COLO829 (cell line): ENCODE measurements at regions not wholly inside any gene's neighbourhood (a gene's known extent, or its start where the extent isn't known, plus 50 kb on each side); places are given as distances from the start of the nearest gene placed in this dataset.
A peak's percentile ranks its signal among the peaks of the same experiment; 100 is the strongest.
"Not testable (repeated sequence)": the region's sequence is repeated elsewhere in the genome, so short reads cannot be mapped to it uniquely, and the experiment has no call there.

Source experiments
- DNase-seq: peaks from one replicate; pipeline ENCODE4 v3.0.0; 2012; ENCODE audit warnings: low spot score

DNA sequence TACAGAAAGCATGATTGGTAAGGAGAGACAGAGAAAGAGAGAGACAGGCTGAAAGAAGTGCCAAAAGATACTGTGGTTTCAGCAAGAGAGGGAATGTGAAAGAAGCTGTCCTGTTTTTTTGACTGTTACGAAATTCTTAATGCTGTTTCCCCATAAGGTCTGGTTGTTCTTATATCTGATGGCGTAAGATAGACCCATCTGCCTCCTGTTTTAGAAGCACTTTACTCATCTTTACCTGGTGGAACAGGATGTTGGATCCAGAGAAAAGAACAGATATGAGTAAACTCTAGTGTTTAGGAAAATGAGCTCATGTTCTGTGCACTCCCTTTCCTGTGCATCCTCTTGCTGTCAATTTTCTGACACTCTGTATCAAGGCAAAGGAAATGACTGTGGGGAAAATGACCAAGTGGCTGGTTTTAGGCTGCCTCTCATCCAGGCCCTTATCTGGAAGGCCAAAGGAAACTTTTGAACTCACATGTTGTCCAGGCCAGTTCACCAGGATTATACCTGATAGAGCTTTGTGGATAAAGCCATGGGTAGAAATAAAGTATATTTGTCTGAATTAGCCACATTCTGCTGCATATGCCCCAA is 311.7 kb upstream of the HTR2C start:
- DNase-seq = no peak

DNA sequence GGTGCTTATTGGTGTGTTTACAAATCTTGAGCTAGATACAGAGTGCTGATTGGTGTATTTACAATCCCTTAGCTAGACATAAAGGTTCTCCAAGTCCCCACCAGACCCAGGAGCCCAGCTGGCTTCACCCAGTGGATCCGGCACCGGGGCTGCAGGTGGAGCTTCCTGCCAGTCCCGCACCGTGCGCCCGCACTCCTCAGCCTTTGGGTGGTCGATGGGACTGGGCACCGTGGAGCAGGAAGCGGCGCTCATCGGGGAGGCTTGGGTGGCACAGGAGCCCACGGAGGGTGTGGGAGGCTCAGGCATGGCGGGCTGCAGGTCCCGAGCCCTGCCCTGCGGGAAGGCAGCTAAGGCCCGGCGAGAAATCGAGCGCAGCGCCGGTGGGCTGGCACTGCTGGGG is 313.5 kb upstream of the HTR2C start:
- DNase-seq = not testable (repeated sequence)

DNA sequence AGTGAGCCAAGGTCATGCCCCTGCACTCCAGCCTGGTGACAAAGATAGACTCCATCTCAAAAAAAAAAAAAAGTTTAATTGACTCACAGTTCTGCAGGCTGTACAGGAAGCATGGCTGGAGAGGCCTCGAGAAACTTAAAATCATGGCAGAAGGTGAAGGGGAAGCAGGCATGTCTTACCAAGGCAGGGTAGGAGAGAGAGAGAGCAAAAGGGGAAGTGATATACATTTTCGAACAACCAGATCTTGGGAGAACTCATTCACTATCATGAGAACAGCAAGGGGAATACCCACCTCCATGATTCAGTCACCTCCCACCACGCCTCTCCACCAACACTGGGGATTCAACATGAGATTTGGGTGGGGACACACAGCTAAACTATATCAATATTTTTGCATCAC is 315.2 kb upstream of the HTR2C start:
- DNase-seq = no peak

DNA sequence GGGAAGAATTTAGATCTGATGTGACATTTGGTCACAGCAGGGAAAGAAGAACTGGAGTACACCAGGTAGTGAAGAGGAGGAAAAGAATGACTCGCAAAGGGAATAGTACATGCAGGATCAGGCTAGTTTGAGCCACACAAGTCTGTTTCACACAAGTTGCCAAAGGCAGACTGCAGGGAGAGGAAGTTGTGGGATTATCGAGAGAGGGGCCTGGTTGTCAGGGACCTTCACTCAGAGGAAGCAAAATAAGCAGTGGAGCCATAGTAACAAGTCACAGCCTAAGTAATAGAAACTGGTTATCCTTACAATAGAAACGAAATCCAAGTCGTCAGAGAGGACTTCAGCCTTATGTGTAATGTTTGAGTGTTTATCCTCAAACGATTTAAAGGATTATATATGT is 316.7 kb upstream of the HTR2C start:
- no peak for DNase-seq

DNA sequence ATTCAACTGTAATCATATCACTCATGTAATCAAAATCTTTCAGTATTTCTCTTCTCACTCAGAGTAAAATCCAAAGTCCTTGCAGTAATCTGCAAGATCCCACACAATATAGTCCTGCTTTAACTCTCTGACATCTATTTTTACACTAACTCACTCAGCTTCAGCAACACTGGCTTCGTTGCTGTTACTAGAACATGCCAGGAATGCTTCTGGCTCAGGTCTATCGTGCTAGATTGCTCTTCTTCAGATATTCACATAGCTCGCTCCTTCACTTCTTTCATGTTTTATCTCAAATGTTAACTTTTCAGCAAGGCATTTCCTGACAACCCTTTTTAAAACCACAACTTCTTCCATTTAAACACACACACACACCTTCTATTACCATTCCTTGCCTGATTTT is 331.7 kb upstream of the HTR2C start:
- no peak for DNase-seq

DNA sequence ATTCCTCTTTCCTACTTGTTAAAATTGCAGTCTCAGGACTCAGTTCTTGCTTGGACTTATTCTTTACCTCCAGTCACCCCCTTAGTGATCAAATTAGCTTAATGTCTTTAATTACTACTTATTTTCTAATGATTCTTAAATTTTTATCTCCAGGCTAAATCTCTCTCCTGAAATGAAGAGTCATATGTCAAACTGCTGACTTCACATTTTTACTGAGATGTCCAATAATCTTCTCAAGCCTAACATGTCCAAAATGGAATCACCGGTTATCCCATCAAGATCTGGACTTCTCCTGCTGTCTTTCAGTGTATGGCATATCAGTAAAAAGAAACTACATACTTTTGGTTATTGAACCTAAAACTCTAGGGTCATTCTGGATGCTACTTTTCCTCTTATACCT is 332.3 kb upstream of the HTR2C start:
- no peak for DNase-seq

DNA sequence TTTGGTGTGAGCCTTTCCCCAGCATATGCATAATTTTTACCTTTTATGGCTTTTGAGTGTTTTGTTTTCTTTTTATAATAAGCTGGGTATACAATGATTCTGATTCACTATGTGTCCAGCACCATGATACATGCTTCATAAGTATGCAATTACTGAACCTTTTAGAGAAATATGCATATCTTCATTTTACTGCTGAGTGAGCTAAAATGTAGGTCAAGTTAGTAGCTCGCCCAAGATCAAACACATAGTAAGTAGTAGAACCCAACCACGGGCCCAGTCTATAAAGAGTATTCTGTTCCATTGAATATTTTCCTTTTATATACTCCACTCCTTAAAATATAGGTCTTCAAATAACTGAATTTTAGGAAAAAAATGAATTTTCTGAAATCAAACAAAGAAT is 362.4 kb upstream of the HTR2C start:
- no peak for DNase-seq

DNA sequence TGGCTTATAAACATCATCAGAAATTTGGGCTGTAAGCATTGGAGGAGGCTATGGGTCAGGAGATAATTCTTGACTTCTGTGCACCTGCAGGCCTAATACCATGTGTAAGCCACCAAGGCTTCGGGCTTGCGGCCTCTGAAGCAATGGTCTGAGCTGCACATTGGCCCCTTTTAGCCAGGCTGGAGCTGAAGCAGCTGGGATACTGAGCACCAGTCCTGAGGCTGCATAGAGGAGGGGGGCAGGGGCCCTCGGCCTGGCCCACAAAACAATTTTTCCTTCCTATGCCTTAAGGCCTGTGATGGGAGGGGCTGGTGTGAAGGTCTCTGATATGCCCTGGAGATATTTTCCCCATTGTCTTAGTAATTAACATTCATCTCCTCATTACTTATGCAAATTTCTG is 373.0 kb upstream of the HTR2C start:
- DNase-seq = no peak

DNA sequence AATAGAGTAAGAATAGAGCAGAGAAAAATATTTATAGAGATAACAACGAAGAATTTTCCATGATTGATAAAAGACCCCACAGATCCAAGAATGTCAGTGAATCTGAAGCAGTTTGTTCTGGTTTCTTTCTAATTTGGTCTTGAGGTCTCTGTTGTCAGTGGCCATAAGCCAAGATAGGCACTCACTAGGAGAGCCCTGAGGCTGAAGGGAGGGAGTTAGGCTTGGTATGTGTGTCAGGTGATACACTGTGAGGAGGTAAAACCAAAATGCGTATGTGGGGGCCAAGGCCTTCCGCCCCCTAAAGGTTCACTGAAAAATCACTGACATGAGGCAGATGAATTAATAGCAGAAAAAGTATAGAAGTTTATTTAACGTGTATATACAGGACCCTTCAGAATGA is 382.3 kb upstream of the HTR2C start:
- no peak for DNase-seq

DNA sequence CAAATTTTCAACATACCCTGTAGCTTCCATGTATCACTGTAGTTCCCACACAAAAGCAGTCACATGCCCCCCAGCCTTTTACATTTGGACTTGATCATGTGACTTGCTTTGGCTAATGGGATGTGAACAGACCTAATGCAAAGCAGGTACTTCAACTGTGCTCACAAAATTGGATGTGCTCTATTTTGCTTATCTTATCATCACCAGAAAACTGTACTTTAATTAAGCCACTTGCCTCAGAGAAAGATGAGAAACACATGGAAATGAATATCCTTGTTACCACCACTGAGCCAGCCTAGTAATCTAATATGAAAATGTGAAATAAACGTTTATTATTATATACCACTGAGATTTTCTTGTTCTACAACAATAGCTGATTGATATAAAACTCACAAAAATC is 402.7 kb upstream of the HTR2C start:
- no peak for DNase-seq

DNA sequence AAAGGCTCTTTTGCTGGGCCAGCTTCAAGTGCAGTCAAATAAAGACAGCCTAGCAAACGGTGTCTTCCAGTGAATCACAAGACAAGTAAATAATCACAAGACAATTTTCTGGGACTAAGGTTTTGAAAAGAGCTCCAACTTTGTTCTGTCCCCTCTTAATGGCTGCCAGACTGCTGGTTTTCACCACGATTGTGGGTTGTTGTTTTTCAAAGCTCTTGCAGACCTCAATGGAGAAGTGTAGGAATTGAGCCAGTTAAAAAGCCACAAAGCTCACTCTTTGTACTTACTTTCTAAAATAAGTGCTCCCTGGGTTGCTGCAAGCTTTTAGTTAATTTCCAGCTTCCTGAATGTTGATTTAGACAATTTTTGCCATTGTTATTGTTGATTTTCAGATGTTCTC is 405.8 kb upstream of the HTR2C start:
- no peak for DNase-seq

DNA sequence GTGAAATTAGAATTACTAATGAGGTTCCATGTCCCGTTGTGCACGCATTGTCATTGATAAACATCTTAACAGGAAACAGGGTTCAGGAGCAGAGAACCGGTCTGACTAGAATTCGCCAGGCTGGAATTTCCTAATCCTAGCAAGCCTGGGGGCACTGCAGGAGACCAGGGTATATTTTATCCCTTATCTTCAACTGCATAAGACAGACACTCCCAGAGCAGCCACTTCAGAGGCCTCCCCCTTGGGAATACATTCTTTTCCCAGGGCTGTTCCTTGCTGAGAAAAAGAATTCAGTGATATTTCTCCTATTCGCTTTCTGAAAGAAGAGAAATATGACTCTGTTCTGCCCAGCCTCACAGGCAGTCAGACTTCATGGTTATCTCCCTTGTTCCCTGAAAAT is 416.6 kb upstream of the HTR2C start:
- DNase-seq = not testable (repeated sequence)

DNA sequence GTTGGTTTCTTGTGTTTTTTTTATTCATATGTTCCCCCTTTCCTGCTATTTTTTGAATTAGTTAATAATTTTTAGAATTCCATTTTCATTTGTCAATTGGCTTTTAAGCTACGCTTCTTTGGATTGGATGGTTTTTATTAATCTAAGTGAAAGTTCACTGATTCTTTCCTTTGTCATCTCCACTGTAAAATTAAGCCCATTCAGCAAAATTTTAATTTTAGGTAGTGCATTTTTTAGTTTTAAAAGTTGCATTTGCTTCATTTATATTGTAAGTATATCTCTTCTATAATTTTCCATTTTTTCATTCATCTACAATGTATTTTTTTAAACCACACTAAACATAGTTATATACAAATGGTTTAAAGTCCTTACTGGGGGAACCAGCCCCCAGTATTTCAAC is 417.3 kb upstream of the HTR2C start:
- DNase-seq = no peak

DNA sequence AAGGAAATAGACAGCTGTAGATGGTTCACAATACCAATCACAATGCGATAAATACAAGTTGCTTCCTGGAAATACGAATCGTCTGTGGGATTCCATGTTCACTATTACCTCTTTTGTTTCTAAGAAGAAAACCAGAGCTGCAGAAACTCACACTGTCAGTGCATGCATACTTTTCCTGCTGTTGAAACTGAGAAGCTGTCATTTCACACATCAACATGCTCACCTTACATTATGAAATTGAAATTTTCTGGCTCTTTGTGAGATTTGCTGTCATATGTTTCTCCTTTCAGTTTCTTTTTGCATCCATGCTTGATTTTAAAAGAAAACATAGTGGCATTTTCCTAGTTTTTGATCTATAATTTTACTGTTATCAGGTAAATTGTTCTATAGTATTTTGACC is 418.3 kb upstream of the HTR2C start:
- no peak for DNase-seq

DNA sequence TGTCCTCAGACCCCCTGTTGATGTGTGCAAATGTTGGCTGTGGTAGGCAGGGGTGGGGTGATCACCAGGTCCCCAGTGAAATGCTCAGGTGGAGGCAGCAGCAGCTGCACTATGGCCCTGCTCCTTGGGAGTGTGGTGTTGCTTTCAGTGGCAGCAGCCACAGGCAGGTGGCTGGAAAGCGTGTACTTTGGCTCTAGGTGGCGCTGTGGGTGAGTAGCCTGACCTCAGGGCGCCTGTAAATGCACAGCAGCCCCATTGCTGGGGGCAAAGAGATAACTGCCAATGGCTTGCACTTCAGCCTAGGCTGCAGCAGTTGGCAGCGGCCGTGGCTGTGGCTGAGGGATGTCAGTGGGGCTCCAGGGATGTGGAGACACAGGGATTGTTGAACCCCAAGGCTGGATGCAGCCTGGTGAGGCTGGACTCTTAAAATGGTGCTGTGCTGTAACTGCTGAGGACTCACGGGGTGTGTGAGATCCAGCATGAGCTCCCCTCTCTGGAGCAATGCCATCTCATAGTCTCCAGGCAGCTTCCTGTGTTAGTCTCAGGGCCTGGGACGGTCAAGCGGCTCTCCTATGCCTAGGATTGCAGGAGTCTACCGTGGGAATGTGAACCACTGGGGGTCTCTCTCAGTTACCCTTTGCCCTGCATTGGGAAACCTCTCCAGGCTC is 421.7 kb upstream of the HTR2C start:
- no peak for DNase-seq

DNA sequence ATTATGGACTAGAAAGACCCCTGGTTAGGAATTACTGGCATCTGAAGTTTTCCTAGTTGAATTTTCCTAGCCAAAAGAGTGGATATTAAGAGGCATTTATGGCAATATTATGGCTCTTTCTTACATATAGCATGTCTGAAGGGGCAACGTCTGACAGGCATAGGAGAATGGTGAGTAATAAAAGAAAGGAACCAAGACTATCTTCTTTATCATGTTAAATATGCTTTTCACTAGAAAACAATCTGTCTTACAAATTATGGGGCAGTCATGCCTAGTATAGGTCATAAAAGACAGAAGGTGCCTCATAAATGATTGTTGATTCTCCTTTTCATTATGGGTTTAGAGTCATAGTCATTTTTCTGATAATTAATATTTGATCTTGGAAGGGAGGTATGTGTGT is 431.1 kb upstream of the HTR2C start:
- DNase-seq = no peak

DNA sequence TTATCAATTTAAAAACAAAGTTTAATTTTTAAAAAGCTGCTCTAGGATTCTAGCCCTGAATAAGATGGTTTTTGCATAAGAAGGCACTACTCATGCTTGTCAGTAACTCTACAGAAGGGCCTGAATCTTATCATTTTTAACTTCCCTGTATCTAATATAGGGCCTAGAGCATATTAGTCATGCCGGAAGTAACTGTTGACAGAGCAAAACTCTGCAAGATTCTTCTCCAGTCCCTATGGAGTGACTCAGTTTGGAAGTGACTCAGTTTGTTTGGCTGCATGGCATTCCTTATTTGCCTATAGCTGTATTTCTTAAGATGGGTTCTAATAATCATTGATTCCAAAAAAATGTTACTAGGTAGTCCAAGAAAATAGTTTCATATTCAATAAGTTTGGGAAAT is 431.8 kb upstream of the HTR2C start:
- peak; percentile 60 for DNase-seq

DNA sequence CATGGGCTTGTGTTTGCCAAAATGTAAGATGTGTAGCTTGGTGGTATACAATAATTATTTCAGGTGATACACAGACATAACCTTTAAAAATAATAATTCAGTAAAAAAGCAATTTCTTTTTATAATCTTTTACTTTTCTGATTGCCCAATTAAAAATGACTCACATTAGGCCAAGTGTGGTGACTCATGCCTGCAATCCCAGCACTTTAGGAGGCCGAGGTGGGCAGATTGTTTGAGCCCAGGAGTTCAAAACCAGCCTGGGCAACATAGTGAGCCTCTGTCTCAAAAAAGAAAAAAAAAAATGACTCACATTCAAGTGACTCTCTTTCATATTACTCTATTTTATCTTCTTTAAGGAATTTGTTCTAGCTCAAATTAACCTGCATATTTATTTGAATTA is 449.4 kb upstream of the HTR2C start:
- DNase-seq = no peak

DNA sequence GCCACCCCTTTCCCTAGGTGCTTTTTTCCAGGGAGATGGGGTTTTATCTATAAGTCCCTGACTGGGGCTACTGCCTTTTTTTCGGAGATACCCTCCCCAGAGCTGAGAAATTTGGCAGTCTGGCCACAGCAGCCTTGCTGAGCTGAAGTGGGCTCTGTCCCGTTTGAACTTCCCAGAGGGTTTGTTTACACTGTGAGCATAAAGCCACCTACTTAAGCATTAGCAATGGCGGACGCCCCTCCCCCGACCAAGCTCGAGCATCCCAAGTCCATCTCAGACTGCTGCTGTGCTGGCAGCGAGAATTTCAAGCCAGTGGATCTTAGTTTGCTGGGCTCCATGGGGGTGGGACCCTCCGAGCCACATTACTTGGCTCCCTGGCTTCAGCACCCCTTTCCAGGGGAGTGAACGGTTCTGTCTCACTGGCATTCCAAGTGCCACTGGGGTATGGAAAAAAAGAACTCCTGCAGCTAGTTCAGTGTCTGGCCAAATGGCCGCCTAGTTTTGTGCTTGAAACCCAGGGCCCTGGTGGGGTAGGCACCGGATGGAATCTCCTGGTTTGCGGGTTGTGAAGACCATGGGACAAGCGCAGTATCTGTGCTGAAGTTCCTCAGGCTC is 456.4 kb upstream of the HTR2C start:
- no peak for DNase-seq

DNA sequence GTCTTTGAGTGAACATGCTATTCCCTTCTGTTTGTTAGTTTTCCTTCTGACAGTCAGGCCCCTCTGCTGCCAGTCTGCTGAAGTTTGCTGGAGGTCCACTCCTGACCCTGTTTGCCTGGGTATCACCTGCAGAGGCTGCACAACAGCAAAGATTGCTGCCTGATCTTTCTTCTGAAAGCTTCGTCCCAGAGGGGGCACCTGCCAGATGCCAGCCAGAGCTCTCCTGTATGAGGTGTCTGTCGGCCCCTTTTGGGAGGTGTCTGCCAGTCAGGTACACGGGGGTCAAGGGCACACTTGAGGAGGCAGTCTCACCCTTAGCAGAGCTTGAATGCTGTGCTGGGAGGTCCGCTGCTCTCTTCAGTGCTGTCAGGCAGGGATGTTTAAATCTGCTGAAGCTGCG is 456.9 kb upstream of the HTR2C start:
- DNase-seq = no peak

DNA sequence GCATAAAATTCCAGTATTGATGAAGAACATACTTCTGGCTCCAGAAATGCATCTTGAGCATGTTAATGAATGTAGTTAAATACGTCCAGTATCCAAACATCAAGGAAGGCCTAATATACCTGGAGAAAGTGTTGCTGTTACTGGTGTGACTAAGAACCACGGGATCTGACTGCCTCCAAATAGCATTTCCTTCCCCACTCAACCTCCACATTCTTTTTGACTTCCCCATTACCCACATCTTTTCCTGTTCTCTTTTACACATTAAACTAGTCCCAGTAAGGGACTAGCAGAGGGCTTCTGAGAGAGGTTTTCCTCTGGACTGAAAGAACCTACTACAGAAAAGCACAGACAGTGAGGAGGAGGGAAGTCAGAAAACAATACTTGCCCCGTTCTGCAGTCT is 482.8 kb upstream of the HTR2C start:
- DNase-seq = no peak

DNA sequence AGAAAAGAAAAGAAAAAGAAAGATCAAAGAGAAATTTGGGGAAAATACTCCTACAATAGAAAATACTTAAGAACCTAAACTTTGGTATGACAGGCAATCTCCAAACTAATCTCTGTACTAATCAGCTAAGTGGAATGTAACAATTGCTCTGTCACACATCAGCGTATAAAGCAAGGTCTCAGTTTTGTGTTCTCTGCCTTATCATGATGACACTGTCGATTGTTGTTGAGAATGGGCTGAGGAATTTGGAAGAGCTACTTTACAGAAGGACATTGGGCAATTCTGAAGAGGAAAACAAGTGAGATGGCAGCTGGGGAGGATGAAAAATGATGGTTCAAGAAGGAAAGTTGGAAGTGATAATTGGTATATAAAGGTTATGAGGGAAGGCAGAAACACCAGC is 486.0 kb upstream of the HTR2C start:
- DNase-seq = no peak

DNA sequence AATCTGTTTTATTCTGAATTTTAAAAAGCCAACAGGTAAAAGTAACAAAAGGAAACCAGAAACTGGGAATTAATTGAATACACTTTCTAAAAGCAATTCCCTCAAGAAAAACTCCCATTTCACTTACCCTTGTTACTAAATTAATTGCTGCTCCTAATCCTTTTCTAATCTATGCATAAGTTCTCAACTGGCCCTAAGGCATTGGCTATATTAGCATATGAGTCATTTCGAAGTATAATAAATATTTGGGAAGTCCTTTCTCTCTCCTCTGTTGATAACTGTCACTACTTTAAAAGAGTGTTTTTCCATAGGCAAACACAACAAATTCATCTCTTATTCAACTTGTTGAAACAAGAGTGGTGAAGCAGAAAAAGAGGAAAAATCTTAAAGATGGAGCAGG is 486.5 kb upstream of the HTR2C start:
- peak; percentile 6 for DNase-seq

DNA sequence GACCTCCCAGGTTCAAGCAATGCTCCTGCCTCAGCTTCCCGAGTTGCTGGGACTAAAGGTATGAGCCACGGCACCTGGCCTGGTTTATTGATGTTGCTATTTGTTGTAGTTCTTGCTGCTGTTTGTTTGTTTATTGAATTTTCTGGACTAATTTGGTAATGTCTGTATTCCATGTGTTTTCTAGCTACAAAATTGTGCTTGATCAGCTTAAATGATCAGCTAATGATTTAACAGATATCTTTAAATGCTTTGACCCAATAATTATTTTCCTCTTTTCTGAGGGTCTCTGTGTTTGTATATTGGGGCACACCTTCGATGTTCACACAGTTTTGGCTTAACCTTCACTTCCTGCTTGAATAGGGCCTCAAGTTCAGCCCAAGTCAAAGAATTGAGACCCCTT is 488.1 kb upstream of the HTR2C start:
- no peak for DNase-seq
